Dedifferentiated amniotic fluid mesenchymal stem cell (primary cell): ENCODE measurements at regions not wholly inside any gene's neighbourhood (a gene's known extent, or its start where the extent isn't known, plus 50 kb on each side); places are given as distances from the start of the nearest gene placed in this dataset.
"Not testable (repeated sequence)": the region's sequence is repeated elsewhere in the genome, so short reads cannot be mapped to it uniquely, and the experiment has no call there.

Experiments used
- DNase-seq: peaks from one replicate; pipeline ENCODE4 v3.0.0-alpha.2; 2016; ENCODE audit errors: extremely low spot score

DNA sequence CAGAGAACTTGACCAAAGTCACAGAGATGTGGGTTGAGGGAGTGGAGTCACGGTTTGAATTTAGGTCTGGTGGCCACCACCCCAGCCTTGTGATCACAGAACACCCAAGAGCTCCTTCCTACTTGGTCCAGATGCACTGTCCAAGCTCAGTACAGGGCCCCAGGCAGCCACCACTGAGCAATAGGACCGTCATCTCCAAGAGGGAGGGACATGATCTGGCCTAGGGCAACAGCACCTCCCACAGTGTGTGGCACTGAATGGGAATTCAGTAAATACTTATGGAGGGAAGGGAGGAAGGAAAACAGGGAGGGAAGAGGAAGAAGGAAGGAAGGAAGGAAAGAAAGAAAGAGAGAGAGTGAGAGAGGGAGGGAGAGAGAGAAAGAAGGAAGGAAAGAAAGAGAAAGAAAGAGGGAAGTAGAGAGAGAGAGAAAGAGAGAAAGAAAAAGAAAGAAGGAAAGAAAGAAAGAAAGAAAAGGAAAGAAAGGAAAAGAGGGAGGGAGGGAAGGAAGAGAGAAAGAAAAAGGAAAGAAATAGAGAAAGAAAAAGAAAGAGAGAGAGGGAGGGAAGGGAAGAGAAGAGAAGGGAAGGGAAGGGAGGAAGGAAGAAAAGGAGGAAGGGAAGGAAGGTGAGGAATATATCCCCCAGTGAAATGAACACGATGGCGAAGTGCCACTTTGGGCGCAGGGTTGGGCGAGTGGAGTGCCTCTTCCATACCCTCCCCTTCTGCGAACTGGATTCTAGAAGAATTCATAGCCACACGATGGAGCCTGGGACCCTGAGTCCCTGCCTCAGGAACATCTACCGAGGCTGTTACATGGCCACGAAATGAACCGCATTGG, 243.7 kb downstream of the TFAP2C start:
- no peak for DNase-seq

DNA sequence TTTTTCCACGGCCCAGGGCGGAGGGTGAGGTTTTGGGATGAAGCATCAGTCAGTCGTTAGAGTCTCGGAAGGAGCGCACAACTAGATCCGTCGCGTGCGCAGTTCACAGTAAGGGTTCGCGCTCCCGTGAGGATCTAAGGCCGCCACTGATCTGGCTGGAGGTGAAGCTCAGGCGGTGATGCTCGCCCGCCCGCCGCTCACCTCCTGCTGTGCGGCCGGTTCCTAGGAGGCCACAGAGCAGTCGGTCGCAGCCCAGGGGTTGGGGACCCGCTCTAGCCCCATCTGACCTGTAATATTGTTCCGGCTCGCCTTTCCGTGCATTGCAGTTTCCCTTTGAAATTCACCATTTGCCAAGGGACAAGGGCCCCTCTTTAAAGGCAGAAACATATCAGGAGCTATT, 244.7 kb downstream of the TFAP2C start:
- no peak for DNase-seq

DNA sequence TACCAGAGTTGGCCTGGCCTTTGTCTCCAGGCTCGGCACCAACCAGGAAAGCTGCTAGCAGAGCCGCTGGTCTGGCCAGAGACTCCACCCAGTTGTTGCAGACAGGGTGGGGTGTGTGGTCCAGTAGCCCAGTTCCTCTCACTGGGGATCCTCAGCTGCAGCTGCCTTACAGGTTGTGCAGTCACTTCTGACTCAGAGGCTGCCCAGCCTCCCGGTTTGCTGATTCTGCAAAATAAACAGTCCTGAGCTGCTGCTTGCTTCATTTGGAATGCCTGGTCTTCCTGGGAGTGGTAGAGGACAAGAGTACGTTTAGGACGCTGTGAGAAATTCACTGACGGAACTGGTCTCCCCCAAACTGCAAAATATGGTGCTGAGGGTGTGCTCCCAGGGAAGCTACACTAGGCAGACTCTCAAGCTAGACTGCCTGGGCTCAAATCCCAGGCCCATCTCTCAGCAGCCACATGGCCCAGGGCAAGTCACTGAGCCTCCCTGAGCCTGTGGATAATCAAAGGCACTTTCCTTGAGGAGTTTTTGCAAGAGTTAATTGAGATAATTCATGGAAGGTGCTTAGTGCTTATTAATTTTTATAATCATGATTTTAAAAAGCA, 246.1 kb downstream of the TFAP2C start:
- DNase-seq = no peak

DNA sequence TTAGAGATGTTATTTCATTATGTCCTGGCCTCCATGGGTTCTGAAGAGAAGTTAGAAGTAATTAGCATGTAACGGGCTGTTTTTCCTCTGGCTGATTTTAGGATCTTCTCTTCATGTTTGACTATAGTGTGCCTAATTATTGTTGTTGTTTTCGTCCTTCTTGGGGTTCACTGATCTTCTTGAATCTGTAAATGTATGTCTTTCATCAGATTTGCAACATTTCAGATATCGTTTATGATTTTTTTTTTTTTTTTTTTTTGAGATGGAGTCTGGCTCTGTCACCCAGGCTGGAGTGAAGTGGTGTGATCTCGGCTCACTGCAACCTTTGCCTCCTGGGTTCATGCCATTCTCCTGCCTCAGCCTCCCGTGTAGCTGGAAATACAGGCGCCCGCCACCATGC, 246.7 kb downstream of the TFAP2C start:
- no peak for DNase-seq

DNA sequence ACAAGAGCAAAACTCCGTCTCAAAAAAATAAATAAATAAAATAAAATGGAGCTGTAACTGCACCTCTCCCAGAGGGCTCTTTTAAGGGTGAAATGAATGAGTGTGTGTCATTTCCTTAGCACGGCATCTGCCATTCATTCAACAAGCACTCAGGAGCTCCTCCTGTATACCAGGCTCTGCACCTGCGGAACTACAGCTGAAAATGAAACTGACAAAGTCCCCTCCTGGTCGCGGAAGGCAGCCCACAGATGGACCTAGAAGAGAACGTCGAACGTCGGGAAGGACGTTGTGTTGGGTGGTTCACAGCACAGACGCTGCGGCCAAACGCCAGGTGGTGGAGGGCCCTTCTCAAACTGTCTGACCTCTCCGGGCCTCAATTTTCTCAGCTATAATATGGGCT, 256.4 kb downstream of the TFAP2C start:
- DNase-seq = no peak

DNA sequence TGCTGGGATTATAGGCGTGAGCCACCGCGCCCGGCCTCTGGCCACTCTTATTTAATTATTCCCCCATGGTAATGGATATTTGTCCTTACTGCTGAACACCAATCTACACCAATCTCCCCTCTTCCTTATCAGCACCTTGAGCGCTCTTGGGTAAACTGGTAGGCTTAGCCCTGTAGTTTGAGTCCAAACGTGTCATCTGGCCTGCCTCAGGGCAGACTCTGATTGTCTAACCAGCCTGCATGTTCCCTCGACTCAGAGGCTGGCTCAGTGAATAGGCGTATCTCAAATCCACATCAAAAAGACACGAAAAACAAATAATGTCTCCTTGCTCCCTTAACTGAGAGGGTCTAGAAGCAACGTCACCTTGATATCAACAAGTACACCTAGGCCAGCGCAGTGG, 260.9 kb downstream of the TFAP2C start:
- no peak for DNase-seq

DNA sequence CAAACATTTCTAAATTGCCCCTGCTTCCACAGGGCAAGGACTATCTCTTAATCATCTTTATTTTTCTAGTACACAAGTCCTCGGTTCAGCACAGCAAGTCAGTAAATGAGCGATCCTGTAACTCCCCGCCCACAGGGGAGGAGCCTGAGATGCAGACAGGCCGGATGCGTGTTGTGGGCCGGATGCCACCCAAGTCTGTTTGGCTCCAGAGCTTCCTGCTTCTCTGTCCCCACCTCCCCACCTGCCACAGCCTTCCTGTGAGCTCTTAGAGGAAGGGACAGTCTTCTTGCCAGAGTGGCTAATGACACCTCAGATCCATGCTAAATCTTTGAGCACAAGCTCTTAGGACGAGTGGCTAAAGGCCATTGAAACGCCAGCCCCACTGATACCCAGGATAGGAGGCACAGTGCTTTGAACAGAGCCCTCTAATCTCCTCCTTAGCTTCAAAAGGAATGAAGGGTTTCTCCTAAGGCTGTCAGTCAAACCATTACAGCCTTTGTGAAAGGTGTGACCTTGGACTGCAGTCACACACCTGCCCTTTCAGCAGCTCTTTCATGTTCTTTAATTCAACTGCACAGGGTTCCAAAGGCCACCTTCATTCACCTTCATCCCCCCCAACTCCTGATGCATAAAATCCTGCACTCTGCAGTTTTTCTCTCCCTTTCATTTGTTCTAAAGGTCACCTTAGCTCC, 264.3 kb downstream of the TFAP2C start:
- no peak for DNase-seq

DNA sequence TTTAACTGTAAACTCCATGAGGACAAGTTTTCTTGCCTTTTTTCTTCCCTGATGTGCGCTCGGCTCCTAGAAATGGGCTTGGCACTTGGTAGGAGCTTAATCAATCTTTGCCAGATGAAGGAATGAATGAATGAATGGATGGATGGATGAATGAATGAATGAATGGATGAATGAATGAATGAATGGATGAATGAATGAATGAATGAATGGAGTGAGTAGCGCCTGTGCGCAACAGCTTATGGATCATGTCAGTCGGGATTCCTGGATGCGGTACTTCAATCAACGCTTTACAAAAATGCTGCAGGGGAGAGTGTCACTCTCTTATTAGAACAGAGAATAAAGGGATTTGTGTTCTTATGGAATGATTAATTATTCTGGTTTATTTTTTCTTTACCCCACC, 267.3 kb downstream of the TFAP2C start:
- DNase-seq = no peak

DNA sequence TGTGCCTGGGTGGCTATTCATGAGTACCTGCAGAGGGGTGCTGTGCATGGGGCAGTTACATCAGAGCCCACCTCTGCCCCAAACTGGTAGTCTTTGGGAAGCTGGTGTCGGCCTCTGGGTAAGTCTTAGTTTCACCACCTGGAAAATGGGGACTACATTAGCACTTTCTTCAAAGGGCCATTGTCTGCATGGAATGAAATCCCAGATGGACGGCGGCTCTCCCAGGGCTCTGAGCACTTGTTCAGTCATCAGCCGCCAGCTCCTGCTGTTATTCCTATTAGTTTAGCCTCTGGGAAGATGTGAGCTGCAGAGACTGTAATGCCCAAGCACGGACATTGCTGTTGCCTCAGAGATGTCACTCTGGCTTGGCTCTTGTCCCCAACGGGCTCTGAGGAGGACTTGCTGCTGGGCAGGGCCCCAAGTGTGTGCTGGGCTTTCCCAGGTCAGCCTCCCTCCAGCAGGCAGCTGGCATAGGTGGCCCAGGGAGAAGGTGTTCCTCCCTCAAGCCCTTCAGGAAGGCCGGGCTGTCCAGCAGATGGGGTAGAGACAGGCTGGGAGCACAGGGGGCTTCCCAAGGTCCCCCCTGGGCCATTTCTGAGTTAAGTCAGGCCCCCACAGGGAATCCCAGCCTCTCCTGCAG, 268.3 kb downstream of the TFAP2C start:
- DNase-seq = no peak

DNA sequence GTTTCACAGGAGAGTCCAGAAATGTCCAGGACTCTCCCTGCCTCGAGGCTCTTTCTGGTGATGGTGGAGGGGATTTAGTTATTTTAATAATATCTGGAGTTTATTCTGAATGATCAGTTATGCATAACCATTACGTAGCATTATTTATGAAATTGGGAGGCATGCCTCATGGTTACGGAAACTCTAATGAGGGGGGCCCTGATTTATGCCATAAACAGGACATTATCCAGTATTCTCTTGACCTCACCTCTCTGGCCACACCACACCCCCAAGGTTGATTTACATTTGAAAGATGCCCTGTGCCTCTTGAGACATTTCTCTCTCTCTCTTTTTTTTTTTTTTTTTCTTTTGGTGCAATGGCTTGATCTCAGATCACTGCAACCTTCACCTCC, 268.8 kb downstream of the TFAP2C start:
- DNase-seq = no peak

DNA sequence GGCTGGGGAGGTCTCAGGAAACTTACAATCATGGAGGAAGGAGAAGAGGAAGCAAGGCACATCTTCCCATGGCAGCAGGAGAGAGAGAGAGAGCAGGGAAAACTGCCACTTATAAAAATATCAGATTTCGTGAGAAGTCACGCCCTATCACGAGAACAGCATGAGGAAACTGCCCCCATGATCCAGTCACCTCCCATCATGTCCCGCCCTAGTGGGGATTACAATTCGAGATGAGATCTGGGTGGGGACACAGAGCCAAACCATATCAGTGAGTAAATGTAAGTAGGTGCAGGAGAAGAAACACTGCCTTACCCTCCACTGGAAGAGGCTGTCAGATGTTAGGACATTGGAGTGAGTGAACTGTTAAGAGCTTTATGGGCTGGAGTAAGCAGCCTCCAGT, 270.4 kb downstream of the TFAP2C start:
- DNase-seq = no peak

DNA sequence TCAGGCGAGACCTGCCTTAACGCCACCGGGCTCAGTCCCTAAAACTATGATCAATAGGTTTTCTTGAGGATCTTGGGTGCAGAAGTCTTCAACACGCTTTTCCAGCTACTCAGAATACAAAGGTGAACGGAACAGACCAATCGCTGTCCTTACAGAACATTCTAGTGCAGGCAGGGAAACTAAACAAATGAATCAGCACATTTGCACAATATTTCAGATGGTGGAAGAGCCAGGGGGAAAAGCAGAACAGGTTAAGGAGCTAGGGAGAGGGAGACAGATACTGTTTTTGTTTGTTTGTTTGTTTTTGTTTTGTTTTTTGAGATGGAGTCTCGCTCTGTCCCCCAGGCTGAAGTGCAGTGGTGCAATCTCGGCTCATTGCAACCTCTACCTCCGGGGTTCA, 271.1 kb downstream of the TFAP2C start:
- DNase-seq = no peak

DNA sequence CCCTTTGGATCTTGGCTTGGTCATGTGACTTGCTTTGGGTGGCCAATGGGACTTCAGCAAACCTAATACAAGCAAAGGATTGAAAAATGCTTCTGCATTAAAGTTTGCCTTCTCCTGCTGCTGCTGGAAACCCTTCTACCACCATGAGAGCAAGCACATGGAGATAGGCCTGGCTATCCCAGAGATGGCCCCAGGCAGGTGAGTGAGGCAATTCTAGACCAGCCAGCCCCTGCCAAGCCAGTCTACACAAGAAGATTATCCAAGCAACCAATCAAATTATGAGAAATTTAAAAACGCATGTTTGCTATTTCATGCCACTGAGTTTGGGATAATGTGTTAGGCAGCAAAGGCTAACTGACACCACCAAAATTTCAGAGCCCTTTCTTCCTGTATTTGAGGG, 274.3 kb downstream of the TFAP2C start:
- DNase-seq = no peak

DNA sequence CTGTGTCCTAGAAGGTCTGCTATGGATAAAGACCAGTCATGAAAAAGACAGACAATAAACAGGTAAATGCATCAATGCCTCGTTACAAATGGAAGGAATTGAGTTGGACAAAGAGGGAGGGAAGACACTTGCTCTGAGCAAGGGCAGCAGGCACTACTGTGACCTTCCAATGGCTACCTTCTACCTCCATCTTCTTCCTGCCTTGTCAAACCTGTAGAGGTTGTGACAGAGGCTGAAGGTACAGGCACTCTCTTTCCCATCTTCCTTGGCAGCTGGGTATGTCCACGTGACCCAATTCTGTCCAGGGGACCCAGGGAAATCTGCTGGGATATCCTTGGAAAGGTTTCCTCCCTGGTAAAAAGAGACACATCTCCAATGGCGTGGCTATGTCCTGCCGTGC, 274.8 kb downstream of the TFAP2C start:
- DNase-seq = no peak

DNA sequence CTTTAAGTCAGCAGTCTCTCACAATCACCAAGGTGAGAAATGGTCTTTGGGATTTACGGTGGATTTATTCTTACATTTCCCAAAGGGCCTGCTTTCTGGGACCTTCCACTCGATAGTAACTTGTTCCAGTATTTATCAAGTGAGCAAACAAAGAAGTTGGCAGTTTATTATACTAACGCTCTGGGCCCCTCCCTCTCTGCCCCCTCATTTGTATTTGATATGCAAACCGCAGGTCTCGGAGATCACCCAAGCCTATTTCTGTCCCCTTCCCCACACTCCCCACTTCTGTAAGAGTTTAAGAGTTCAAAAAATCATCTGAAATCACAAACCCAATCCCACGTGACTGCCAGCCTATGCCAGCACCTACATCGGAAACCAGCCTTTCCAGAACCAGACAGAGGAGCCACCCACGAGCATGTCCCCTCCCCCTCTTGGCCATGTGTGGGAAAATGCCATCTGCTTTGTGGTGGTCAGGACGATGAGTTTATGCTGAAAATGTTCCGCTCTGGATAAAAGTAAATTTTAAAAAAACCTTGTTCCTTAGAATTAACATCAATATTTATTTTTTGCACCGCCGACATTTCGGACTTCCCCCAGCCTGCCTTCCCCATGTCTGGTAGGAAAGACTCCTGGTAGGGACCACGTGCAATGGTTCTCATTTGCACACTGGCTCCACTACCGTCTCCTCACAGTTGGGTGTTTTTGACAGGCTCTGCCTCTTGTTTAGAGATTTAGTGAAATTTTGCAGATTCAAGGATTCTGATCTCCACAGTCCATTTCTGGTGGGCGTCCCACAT, 281.0 kb downstream of the TFAP2C start:
- no peak for DNase-seq

DNA sequence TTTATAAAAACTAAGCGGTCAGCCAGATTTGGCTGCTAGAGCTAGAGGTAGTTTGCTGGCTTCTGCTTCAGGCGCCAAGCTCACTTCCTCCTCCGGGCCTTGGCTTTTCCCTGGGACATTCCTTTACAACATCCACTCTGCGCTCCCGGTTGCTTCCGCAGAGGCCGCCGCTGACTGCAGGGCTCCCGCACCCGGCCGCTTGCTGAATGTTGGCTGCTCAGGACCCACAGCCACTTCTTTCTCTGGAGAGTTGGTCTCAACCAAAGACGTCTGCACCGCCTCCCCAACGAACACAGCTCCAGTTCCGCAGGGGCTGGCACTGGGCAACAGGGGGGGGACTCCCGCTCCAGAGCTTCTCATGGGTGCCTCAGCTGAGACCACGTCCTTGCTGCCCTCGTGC, 282.8 kb downstream of the TFAP2C start:
- DNase-seq = no peak

DNA sequence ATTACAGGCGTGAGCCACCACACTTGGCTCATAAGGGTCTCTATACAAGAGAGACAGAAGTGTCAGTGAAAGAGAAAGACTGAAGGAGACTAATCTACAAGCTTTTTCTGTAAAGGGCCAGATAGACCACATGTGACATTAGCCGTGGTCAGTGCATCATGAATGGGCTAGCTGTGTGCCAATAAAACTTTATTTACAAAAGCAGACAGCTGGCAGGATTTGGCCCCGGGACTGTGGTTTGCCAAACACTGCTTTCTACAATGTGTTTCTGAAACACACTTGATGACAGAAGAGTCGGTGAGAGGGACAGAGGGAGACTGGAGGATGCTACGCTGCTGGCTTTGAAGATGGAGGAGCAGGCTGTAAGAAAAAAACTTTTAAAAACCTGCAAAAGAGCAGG, 285.4 kb downstream of the TFAP2C start:
- no peak for DNase-seq

DNA sequence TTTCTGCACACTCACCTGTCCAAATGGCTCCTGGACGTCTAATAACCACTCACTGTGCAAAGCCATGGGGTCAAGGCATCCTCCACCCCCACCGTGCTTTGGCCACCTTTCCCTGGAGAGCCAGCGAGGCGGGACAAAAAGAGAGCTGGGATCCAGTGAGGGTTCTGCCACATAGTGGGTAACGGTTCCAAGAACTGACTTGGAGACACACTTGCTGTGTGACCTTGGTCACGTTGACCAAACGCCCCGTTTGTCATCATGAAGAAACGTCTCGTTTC, 287.2 kb downstream of the TFAP2C start:
- no peak for DNase-seq

DNA sequence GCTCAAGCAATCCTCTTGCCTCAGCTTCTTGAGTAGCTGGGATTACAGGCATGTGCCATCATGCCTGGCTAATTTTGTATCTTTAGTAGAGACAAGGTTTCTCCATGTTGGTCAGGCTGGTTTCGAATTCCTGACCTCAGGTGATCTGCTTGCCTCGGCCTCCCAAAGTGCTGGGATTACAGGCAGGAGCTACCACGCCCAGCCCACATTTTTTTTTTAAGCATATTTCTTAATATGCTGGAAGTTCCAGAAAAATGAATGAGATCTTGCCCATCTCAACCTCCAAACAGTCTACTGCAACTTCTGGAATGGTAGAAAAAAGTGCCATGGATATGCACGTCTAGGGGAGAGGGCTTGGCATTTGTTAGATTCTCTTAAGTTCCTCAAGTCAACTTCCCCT, 290.9 kb downstream of the TFAP2C start:
- not testable (repeated sequence) for DNase-seq

DNA sequence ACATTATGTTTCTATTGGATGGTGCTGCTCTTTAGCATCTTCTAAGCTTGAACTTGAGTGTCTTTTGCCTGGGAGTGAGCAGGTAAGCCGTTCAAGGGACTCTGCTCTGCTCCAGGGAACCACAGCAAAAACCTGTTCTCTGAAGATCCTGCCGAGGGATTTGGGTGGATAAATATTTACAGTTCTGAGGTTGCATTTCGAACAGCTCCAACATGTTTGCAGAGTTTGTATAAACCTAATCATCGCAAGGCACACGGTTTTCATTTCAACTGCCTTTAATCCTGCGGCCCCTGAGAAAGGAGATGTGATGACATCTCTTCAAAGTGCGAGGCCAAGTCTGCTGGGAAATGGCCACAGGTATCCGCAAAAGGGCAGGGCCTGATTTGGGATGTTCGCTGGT, 293.4 kb downstream of the TFAP2C start:
- no peak for DNase-seq

DNA sequence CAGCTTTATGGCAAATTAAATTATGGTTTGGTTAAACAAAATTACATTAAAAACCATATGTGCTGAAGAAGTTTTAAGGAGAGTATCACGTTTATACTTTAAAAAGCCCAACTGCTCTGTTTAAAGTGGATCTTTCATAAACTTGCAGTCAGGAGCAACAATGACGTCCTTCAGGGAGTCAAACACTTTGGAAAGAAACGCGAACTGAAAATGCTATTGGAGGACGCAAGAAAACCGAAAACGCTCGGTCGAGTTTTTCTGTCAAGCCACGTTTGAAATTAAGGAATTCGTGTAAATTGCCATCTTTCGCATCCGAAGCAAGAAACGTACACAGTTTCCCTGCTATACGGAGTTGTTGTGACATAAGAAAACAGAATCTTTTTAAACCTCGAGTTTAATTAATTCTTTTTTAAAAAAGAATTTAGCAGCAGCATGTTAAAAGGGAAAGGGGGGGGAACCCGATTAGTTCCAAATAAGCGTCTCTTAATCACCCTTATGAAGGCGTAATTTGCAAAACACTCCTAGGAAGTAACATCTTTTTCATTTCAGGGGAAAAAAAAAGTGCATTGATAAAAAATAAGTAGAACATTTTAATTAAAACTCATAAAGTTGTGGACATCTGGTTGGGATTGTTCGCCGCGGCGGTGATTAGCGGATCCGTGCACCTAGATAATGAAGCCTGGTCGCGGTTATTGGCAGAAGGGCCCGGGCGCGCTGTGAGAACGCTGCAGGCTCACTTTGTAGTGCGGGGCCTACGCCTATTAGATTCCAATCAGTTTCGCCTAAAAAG, 295.4 kb downstream of the TFAP2C start:
- DNase-seq = no peak
